ENCODE measurements at regions not wholly inside any gene's neighbourhood (a gene's known extent, or its start where the extent isn't known, plus 50 kb on each side); places are given as distances from the start of the nearest gene placed in this dataset.

DNA sequence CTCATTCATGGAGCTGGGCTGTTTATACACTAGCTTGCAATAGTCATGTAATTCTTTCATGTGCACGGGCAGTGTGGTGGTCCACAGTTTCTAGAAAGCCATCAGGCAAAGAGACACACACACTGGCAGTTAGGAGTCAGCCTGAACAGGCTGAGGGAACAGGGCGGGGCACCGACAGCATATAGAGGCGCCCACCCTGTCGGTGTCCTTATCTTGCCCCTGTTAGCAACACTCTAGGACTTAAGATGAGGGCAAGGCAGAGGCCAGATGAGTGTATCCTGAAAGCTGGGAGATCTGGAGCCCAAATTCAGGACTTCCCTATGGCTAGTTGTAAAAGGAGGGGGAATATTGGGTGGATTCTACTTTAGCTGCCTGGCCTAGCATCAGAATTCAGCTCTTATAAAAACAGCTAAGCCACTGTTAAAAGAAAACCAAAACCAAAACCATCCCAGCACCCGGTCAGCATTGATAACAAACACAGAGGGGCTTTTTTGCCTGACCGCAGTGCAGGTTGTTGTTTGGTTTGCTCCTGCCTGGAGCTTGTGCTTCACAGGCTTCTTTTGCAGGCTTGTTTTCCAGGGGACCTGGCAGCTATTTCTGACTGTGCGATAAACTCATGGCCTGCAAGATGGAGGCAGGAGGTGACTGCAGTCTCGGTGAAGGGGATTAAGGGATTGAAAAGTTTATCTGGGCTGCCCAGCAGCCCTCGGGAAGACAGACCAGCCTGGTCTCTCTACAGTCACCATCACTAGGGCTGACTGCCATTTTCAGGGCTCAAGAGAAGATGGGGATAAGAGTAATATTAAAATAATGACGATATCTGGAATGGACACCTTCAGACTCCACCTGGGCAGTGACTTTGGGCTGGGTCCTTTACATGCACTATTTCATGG lies 638.9 kb downstream of the MID1IP1 start:
- H3K9me2 ChIP-seq (replicated peaks; ENCODE audit: insufficient read depth, low read length), result no peaks in the 10 kb centered on the region
- no peaks in the 10 kb centered on the region for H3K27me3 ChIP-seq (ENCODE audit: low read length)
- no peaks in the 10 kb centered on the region for H3K36me3 ChIP-seq (ENCODE audit: insufficient read depth, low read length)
- H2AFZ ChIP-seq (ENCODE audit: low read length), result no peak overlapping the region
- no peak overlapping the region for H3K4me2 ChIP-seq (ENCODE audit: low read depth, low read length, poor library complexity, severe bottlenecking)
- H3K9me3 ChIP-seq (ENCODE audit: low read length), result no peaks in the 10 kb centered on the region
- peaks cover 5% of the 10 kb centered on the region; the same call in 1 of the 2 replicates for H3K4me1 ChIP-seq (ENCODE audit: low read length)
- H4K20me1 ChIP-seq (ENCODE audit: insufficient read depth, low read depth, low read length), result no peaks in the 10 kb centered on the region
- no peaks in the 10 kb centered on the region for H3K79me2 ChIP-seq (ENCODE audit: low read length)
- no peak for DNase-seq
- no peak overlapping the region for H3K4me3 ChIP-seq (ENCODE audit: low read length)
- no peak overlapping the region for H3K27ac ChIP-seq (ENCODE audit: low read length)
- no peak overlapping the region for H3K9ac ChIP-seq (ENCODE audit: low read length)

DNA sequence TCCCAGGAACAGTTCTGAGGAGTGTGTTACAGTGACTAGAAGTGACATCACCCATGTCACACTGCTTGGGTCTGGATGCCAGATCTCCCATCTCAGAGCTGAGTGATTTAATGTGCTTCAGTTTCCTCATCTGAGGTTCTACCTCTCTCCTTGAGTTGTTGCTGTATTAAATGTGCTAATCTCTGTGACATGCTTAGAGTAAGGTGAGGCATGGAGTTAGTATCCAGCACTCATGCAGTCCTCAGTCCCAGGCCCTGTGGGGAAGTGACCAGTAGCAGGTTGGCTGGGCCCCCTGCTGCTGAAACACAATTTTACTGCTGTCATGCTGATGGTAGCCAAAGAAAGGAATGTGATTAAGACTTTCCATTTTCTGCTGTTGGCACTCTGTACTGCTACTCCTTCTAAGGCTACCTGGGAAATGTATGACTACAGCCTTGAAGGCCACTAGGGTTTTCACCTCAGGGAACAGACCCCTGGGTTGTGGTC lies 639.6 kb downstream of the MID1IP1 start:
- H3K27me3 ChIP-seq (ENCODE audit: low read length), result no peaks in the 10 kb centered on the region
- H3K9me3 ChIP-seq (ENCODE audit: low read length), result no peaks in the 10 kb centered on the region
- DNase-seq, result no peak
- H3K9me2 ChIP-seq (replicated peaks; ENCODE audit: insufficient read depth, low read length), result no peaks in the 10 kb centered on the region
- no peaks in the 10 kb centered on the region for H3K79me2 ChIP-seq (ENCODE audit: low read length)
- H2AFZ ChIP-seq (ENCODE audit: low read length), result no peak overlapping the region
- no peaks in the 10 kb centered on the region for H3K36me3 ChIP-seq (ENCODE audit: insufficient read depth, low read length)
- no peak overlapping the region for H3K4me3 ChIP-seq (ENCODE audit: low read length)
- no peak overlapping the region for H3K4me2 ChIP-seq (ENCODE audit: low read depth, low read length, poor library complexity, severe bottlenecking)
- H3K27ac ChIP-seq (ENCODE audit: low read length), result no peak overlapping the region
- no peak overlapping the region for H3K9ac ChIP-seq (ENCODE audit: low read length)
- no peaks in the 10 kb centered on the region for H4K20me1 ChIP-seq (ENCODE audit: insufficient read depth, low read depth, low read length)
- peaks cover 5% of the 10 kb centered on the region; the same call in 1 of the 2 replicates for H3K4me1 ChIP-seq (ENCODE audit: low read length)

DNA sequence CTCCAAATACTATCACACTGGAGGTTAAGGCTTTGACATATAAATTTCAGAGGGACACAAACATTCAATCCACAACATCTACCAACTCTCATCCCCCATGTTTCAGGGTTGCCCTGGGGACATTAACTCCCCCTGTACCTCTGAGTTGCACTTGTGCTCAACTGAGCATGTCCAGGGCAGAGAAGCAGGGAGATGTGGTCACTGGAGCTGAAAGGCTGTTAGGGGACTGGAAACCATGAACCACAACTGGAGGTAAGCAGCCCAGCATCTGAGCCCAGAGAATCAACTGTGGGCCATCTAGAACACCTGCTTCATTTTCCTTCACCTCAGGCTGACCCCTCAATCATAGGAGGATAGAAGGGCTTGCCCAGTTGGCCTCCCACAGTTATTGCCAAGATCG lies 641.1 kb downstream of the MID1IP1 start:
- H3K27me3 ChIP-seq (ENCODE audit: low read length), result no peaks in the 10 kb centered on the region
- no peaks in the 10 kb centered on the region for H4K20me1 ChIP-seq (ENCODE audit: insufficient read depth, low read depth, low read length)
- H3K36me3 ChIP-seq (ENCODE audit: insufficient read depth, low read length), result no peaks in the 10 kb centered on the region
- H3K9me2 ChIP-seq (replicated peaks; ENCODE audit: insufficient read depth, low read length), result no peaks in the 10 kb centered on the region
- no peaks in the 10 kb centered on the region for H3K9me3 ChIP-seq (ENCODE audit: low read length)
- H3K4me3 ChIP-seq (ENCODE audit: low read length), result no peak overlapping the region
- no peak for DNase-seq
- H3K9ac ChIP-seq (ENCODE audit: low read length), result no peak overlapping the region
- no peaks in the 10 kb centered on the region for H3K79me2 ChIP-seq (ENCODE audit: low read length)
- H3K4me1 ChIP-seq (ENCODE audit: low read length), result no peaks in the 10 kb centered on the region
- no peak overlapping the region for H2AFZ ChIP-seq (ENCODE audit: low read length)
- H3K4me2 ChIP-seq (ENCODE audit: low read depth, low read length, poor library complexity, severe bottlenecking), result no peak overlapping the region
- H3K27ac ChIP-seq (ENCODE audit: low read length), result no peak overlapping the region

DNA sequence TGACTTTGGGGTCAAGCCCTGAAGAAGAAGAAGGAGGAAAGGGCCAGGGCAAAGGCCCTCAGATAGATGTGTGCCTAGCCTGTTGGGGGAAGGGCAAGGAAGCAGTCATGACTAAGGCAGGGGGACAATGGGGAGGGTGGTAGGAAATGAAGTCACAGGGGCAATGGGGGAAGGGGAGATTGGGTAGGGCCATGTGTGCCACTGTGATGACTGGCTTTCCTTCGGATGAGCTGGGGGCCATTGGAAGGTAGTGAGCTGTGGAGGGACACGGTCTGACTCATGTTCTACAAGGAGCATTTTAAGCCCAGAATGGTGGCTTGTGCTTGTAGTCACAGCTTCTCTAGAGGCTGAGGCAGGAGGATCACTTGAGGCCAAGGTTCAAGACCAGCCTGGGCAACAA lies 642.0 kb downstream of the MID1IP1 start:
- H3K4me3 ChIP-seq (ENCODE audit: low read length), result no peak overlapping the region
- H3K4me2 ChIP-seq (ENCODE audit: low read depth, low read length, poor library complexity, severe bottlenecking), result no peak overlapping the region
- H3K27ac ChIP-seq (ENCODE audit: low read length), result no peak overlapping the region
- no peaks in the 10 kb centered on the region for H3K36me3 ChIP-seq (ENCODE audit: insufficient read depth, low read length)
- no peaks in the 10 kb centered on the region for H3K9me3 ChIP-seq (ENCODE audit: low read length)
- no peaks in the 10 kb centered on the region for H3K27me3 ChIP-seq (ENCODE audit: low read length)
- H4K20me1 ChIP-seq (ENCODE audit: insufficient read depth, low read depth, low read length), result no peaks in the 10 kb centered on the region
- H3K4me1 ChIP-seq (ENCODE audit: low read length), result no peaks in the 10 kb centered on the region
- H2AFZ ChIP-seq (ENCODE audit: low read length), result no peak overlapping the region
- no peaks in the 10 kb centered on the region for H3K9me2 ChIP-seq (replicated peaks; ENCODE audit: insufficient read depth, low read length)
- no peak overlapping the region for H3K9ac ChIP-seq (ENCODE audit: low read length)
- no peaks in the 10 kb centered on the region for H3K79me2 ChIP-seq (ENCODE audit: low read length)
- DNase-seq, result no peak

DNA sequence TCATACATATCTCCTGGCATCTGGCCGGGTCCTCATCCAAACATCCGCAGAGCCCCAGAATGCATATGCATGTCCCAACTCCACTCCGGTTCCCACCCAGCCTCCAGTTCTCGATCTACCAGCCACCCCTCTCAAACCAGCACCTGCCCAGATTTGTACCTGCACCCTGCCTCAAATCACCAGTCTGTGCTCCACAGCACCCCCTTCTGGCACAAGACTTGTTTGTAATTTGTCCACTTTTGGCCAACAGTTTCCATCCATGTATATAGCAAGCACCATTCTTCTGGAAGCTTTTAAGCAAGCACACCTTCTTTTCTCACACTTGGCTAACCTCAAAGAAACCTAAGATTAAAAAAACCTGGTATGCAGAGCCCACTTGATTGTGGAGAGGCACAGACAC lies 644.1 kb downstream of the MID1IP1 start:
- H3K27me3 ChIP-seq (ENCODE audit: low read length), result no peaks in the 10 kb centered on the region
- DNase-seq, result peak; percentile 71
- H4K20me1 ChIP-seq (ENCODE audit: insufficient read depth, low read depth, low read length), result no peaks in the 10 kb centered on the region
- no peak overlapping the region for H2AFZ ChIP-seq (ENCODE audit: low read length)
- no peak overlapping the region for H3K4me2 ChIP-seq (ENCODE audit: low read depth, low read length, poor library complexity, severe bottlenecking)
- H3K9ac ChIP-seq (ENCODE audit: low read length), result no peak overlapping the region
- H3K79me2 ChIP-seq (ENCODE audit: low read length), result no peaks in the 10 kb centered on the region
- H3K4me3 ChIP-seq (ENCODE audit: low read length), result no peak overlapping the region
- H3K9me2 ChIP-seq (replicated peaks; ENCODE audit: insufficient read depth, low read length), result no peaks in the 10 kb centered on the region
- H3K27ac ChIP-seq (ENCODE audit: low read length), result no peak overlapping the region
- H3K36me3 ChIP-seq (ENCODE audit: insufficient read depth, low read length), result no peaks in the 10 kb centered on the region
- H3K4me1 ChIP-seq (ENCODE audit: low read length), result no peaks in the 10 kb centered on the region
- no peaks in the 10 kb centered on the region for H3K9me3 ChIP-seq (ENCODE audit: low read length)

DNA sequence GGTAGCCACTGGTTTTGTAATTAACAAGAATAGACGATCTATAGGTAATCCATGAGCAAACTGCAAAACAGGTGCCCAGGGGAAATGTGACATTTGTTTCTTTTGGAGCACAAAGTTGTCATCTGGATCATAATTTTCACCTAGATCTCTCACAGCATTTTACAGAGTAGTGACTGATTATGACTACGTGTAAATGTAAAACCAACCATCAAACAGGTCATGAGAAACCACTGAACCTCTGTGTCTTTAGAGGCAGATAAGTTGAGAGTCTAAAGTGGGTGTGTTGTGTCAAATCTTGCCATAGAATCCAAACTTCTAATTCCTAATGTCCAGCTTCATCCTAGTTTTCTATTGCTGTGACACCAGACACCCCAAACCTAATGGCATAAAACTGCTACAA lies 648.1 kb downstream of the MID1IP1 start:
- Histone ChIP-seq H3K79me2 (ENCODE audit: low read length) (no peaks in the 10 kb centered on the region), H3K36me3 (ENCODE audit: insufficient read depth, low read length) (no peaks in the 10 kb centered on the region), H3K4me2 (ENCODE audit: low read depth, low read length, poor library complexity, severe bottlenecking) (no peak overlapping the region), H3K4me1 (ENCODE audit: low read length) (no peaks in the 10 kb centered on the region), H4K20me1 (ENCODE audit: insufficient read depth, low read depth, low read length) (no peaks in the 10 kb centered on the region), H2AFZ (ENCODE audit: low read length) (no peak overlapping the region), H3K4me3 (ENCODE audit: low read length) (no peak overlapping the region), H3K27me3 (ENCODE audit: low read length) (no peaks in the 10 kb centered on the region), H3K9me2 (replicated peaks; ENCODE audit: insufficient read depth, low read length) (no peaks in the 10 kb centered on the region), H3K27ac (ENCODE audit: low read length) (no peak overlapping the region), H3K9ac (ENCODE audit: low read length) (no peak overlapping the region), H3K9me3 (ENCODE audit: low read length) (no peaks in the 10 kb centered on the region)
- no peak for DNase-seq

DNA sequence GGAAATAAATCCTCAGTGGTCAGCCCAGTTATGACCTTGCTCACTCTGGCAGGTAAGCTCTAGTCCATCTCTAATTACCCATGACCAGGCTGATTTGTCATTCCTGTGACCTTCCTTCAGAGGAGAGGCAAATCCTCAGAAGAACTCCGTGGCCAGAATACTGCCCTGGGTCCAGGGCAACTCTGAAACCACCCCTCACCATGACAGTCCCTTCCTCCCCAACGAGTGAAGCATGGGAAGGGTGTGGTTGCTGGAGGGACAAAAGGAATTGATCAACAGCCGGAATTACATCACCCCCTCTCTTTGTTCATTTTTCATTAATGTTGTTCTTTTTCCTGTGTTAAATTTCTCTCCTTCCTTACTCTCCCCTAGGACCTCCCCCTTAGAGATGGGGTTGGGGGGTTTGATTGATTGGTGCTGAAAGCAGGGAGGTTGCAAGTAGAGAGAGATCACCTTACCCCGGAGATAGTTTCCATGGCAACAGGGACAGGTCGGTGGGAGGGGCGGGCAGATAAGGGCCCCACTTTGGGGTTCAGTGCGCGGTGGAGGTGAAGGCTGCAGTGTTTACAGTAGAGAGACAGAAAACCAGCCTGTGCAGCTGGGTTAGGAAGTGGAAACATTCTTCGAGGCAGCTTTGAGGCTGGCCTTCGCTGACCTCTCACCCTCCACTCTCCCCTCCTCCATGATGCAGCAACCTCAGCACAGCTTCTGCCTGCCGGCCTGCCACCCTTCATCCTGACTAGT lies 647.4 kb downstream of the BCOR start:
- H3K27me3 ChIP-seq (ENCODE audit: low read length), result no peaks in the 10 kb centered on the region
- H3K36me3 ChIP-seq (ENCODE audit: insufficient read depth, low read length), result no peaks in the 10 kb centered on the region
- H3K9me2 ChIP-seq (replicated peaks; ENCODE audit: insufficient read depth, low read length), result no peaks in the 10 kb centered on the region
- H2AFZ ChIP-seq (ENCODE audit: low read length), result no peak overlapping the region
- no peak overlapping the region for H3K27ac ChIP-seq (ENCODE audit: low read length)
- DNase-seq, result no peak
- H3K4me3 ChIP-seq (ENCODE audit: low read length), result no peak overlapping the region
- H3K9me3 ChIP-seq (ENCODE audit: low read length), result no peaks in the 10 kb centered on the region
- no peaks in the 10 kb centered on the region for H3K79me2 ChIP-seq (ENCODE audit: low read length)
- no peaks in the 10 kb centered on the region for H4K20me1 ChIP-seq (ENCODE audit: insufficient read depth, low read depth, low read length)
- no peak overlapping the region for H3K4me2 ChIP-seq (ENCODE audit: low read depth, low read length, poor library complexity, severe bottlenecking)
- no peak overlapping the region for H3K9ac ChIP-seq (ENCODE audit: low read length)
- no peaks in the 10 kb centered on the region for H3K4me1 ChIP-seq (ENCODE audit: low read length)

DNA sequence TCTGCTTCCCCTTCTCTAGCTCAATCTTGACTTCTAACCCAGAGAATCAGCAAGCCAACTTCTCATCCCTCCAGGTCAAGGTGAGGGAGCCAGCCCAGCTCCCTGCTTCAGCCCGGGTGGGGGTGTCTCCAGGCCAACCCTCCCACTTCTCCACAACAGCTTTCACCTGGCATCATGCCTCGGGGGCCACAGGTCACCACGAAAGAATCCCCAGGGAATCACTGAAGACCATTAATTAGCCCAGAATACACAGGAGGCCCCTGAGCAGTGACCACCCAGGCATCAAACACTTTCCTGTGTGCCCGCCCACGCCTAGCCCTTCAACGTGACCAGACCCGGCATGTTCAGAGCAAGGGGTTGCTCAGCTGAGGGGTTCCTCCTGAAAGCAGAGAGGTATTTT lies 646.7 kb downstream of the BCOR start:
- no peaks in the 10 kb centered on the region for H3K27me3 ChIP-seq (ENCODE audit: low read length)
- H3K36me3 ChIP-seq (ENCODE audit: insufficient read depth, low read length), result no peaks in the 10 kb centered on the region
- H3K9ac ChIP-seq (ENCODE audit: low read length), result no peak overlapping the region
- no peak overlapping the region for H3K27ac ChIP-seq (ENCODE audit: low read length)
- H4K20me1 ChIP-seq (ENCODE audit: insufficient read depth, low read depth, low read length), result no peaks in the 10 kb centered on the region
- no peak for DNase-seq
- no peaks in the 10 kb centered on the region for H3K9me2 ChIP-seq (replicated peaks; ENCODE audit: insufficient read depth, low read length)
- no peaks in the 10 kb centered on the region for H3K4me1 ChIP-seq (ENCODE audit: low read length)
- no peak overlapping the region for H3K4me3 ChIP-seq (ENCODE audit: low read length)
- H2AFZ ChIP-seq (ENCODE audit: low read length), result no peak overlapping the region
- no peak overlapping the region for H3K4me2 ChIP-seq (ENCODE audit: low read depth, low read length, poor library complexity, severe bottlenecking)
- H3K9me3 ChIP-seq (ENCODE audit: low read length), result no peaks in the 10 kb centered on the region
- H3K79me2 ChIP-seq (ENCODE audit: low read length), result no peaks in the 10 kb centered on the region

Measured in Karpas-422 (cell line).